HG03432 (cell line): ENCODE measurements at regions not wholly inside any gene's neighbourhood (a gene's known extent, or its start where the extent isn't known, plus 50 kb on each side); places are given as distances from the start of the nearest gene placed in this dataset.

ENCODE experiments used
- ATAC-seq: cut with Tn5 transposase; IDR thresholded peaks from one replicate; pipeline ENCODE4 v1.9.1; 2021; ENCODE audit warnings: mild to moderate bottlenecking, moderate library complexity; ENCODE audit not compliant: unreplicated experiment

DNA sequence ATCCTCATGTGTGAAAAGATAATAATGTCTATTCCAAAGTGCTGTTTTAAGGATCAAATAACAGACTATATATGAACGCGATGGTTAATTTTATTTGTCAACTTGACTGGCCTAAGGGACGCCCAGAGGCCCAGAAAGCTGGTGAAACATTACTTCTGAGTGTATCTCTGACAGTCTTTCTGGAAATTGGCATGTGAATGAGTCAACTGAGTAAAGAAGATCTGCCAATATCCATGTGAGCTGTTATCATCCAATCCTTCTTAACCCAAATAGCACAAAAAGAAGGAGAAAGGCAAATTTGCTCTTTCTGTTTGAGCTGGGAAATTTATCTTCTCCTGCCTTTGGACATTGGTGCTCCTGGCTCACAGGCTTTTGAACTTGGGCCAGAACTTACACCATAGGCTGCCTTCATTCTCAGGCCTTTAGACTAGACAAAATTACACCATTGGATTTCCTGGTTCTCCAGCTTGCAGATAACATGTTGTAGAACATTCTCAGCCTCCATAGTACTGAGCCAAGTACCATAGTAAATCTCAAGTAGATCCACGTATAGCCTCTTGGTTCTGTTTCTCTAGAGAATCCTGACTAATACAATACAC, 114.7 kb upstream of the DOCK10 start:
- ATAC-seq, result no peak

DNA sequence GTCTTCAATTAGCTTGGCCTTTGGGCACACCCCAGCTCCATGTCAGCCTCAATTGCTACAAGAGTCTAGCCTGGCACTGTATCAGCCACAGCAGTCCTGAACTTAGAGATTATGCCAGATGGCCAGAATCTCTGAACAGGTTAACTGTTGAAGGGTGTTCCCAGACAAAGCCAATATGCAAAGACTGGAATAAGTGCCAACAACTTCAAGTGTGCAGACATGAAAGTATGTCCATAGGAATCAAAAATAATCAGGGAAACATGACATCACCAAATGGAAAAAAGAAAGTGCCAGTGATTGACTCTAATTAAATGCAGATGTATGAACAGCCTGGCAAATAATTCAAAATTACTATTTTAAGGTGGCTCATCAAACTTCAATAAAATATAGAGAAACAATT, 98.5 kb upstream of the DOCK10 start:
- ATAC-seq, result no peak

DNA sequence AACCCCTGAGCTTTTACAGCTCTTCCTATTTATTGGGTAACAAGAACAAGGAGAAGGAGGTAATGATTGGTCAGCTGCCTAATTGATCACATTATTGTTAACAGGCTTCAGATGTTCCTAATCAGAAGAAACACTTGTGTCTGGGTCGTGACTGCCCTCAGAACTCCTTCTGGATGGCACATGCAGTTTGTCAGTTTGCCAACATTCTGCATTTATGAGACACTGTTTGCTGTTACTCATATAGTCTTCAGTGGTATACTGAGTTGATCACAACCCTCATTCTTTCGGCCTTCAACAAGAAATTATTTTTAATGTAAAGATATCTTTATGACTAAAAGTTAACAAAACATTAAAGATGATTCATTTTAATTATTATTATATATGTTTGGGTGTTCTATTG, 95.7 kb upstream of the DOCK10 start:
- no peak for ATAC-seq

DNA sequence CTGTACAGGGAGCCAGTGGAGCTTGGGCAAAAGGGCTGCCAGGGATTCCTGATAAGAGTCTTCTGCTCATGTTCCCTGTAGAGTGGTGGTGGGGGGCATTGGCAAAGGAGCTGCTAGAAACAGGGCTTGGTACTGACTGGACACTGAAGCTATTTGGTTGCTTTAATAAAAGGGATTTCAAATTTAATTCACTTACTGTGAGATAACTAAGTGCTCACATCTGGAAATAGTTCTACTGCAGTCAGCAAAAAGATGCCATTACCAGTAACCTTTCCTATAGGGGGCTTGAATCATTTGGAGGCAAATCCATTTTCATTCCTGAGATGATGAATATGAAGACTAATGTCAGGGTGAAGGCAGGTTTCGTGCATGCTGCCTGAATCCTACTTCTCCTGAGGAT, 94.3 kb upstream of the DOCK10 start:
- no peak for ATAC-seq

DNA sequence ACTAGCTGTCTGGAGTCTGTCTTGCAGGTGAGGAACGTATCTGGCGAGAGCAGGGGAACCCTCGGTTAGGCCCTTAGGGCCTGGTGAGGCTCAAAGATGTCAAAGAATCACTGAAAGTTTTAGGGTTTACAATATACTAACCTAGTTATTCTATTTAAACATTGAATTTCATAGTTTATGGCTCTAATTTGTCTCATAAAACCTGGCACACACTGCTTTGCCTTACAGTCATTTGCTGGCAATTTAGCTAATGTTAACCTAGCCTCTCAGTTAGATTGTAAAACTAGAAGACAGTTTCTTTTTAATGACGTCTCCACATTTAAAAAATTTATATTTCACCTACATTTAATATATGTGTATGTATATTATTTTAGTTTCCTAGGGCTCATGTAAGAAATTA, 89.6 kb upstream of the DOCK10 start:
- no peak for ATAC-seq

DNA sequence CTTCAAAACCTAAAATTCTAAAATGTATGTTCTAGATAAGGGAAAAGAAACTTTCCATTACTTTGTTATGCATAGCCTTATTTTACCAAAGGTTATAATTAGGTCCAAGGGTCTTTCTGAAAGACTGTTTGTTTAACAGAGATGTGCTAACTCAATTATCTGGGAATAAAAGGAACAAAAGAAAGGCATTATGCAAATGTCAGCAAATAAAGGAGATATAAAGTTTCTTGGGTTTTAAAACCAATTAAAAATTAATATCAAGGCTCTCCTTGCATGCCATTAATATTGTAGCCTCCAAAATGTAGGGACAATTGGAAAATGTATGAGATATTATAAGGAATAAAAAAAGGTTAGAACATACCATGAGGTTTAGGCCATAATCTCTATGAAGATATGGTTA, 87.8 kb upstream of the DOCK10 start:
- ATAC-seq, result no peak

DNA sequence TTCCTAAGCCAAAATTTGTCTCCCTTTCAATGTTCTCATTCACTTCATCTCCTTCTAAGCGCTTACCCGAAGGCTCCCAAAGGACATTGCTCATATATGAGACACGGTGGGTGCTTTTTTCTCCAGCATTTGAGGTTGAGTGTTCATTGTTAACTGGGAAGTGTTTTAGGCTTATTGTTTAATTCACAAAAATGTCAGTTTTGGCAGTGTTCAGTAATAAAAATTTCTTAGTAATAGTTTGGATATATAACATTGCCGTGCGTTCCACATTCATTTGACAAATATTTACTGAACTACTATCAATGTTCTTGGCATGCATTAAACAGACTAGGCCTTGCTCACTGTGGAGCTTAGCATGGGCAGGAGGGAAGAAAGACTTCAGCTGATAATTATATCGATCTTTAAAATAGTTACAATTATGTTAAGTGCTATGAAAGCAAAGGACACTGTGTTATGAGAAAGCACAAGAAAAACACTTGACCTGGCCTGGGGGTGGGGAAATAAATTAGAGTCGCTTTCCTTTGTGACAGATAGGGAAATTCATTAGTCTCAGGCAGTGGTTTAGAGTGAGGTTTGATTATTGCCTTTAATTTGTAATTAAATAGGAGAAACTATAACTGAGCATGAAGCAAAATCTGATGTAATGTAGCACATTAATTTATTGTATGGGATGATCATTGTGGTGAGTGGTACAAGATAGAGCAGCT, 82.2 kb upstream of the DOCK10 start:
- no peak for ATAC-seq

DNA sequence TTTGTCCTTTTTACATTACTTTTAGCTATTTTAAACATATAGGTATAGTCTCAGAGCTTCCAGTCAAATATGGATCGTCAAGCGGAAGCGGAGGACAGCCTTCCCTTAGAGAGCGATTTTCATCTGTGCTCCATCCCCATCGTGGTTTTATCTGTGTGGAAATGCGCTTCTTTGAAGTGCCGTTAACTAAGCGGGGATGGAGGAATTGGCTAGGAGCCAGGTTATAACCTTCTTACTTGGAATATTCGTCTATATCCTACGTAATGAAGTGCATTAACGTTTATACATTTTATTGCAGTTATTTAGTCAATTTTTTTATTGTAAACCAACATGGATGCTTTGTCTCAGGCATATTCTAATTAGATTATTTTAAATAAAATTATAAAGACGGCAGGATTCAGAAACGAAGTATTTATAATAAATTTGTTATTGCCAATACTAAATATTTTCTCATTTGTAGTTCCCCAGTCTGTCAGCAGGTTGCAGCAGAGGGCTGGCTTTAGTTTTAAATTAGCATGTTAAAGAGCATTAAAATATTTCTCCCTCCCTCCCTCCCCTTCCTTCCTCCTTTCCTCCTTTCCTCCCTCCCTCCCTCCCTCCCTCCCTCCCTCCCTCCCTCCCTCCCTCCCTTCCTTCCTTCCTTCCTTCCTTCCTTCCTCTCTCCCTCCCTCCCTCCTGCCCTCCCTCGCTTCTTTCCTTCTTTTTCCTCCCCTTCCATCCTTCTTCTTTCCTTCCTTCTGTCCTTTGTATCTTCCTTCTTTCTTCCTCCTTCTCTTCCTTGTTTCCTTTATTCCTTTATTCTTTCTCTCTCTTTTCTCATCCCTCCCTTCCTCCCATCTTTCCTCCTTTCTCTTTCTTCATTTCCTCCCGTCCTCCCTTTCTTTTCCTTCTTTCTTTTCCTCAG, 80.6 kb upstream of the DOCK10 start:
- ATAC-seq, result no peak

DNA sequence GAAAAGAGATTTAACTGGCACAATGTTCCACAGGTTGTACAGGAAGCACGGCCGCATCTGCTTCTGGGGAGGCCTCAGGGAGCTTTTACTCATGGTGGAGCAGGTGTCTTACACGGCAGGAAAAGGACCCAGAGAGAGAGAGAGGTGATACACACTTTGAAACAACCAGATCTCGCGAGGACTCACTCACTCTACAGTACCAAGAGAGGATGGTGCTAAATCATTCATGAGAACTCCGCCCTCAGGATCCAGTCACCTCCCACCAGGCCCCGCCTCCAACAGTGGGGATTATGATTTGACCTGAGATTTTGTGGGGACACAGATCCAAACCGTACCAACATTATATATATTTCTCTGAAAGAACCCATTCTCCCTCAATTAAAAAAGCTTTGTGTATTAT, 79.7 kb upstream of the DOCK10 start:
- no peak for ATAC-seq

DNA sequence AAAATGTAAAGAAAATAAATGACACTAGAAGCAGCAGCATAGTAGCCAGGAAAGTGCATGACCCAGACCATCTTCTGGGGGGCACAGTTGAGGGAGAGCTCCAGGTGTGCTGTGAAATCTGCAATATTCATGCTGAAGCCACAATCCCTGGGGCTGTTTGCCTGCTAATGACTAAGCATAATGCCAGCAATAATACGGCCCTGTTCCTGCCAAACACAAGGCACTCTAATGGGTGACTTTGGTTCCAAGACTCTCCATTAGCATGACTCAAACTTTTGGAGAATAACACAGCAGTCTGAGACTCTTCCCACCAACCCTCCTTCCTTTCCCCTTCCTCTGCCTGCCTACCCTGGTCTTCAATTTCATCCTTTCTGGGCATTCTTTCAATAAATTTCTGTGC, 77.9 kb upstream of the DOCK10 start:
- no peak for ATAC-seq

DNA sequence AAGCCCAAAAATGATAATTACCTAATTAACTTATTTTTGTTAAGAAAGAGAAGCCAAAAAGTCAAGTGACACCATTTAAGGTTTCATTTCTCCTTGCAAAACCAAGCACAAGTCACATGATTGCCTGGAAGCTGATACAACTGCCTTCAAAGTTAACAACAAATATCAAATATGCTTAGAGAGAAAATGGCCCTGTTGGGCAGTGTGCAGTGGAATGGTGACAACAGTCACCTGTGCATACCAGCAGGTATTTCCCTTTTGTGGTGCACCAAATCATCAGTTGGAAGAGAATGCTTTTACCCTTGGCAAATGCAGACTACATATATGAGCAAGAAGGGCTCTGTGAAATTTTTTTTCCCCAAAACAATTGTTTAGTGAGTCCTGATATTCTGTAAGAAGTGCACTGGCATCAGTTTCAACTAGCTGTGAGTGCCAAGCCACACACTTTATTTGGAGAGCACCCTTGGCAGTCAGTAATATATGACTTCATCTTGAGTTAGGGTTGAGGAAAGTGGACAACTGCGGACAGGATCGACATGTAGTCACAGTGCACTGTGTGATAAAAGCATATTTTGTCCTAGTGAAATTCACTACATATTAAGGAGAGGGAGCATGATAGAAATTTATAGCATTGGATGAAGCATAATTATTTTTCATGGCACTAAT, 74.9 kb upstream of the DOCK10 start:
- no peak for ATAC-seq

DNA sequence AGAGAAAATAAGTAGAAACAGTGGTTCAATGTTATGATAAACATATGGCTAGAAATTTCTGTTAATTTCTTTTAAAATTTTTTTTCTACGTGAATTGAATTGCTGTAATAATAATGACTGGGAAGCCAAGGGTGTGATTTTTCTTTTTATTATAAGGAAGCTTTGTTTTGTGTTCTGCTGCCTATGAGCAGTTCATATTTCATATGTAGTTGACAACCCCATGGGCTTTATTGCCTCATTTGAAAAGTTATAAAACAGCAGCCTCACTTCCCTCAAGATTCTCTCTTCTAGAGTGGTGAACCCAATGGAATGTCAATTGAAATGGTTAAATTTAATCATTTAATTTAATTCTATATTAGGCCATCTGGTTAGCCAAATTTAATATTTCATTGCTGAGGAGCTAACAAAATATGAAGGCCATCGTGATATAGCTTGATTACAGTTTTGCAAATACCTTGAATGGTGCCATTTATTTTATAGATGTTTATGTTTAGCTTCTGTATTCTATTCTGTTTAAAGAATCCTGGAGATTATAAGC, 72.6 kb upstream of the DOCK10 start:
- ATAC-seq, result no peak

DNA sequence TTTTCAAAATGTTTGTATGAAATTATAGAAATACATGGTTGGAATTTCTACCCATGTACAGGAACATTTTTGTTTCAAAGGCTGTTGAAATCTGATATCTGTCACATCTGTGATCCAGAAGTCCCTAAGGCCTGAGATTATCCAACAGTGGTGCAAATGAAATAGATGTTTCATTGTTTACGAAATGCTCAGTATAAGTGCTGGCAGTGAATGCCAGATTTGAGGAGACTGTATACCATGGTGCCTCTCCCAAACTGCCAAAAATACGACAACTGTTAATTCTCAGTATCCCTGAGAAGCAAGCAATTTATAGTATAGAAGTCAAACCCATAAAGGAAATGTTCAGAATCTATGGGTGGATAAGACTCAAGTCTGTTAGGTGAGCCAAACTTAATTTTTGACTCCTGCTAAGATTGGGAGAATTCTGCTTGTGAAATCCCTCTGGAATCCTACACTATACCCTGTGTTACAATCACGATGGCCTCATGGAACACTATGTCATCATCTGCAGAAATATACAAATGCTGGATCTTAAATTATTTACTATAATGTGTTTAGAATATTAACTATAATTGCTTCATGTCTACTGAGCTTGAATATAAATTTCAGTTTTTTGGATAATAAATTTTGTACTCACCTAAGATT, 71.2 kb upstream of the DOCK10 start:
- ATAC-seq, result no peak

DNA sequence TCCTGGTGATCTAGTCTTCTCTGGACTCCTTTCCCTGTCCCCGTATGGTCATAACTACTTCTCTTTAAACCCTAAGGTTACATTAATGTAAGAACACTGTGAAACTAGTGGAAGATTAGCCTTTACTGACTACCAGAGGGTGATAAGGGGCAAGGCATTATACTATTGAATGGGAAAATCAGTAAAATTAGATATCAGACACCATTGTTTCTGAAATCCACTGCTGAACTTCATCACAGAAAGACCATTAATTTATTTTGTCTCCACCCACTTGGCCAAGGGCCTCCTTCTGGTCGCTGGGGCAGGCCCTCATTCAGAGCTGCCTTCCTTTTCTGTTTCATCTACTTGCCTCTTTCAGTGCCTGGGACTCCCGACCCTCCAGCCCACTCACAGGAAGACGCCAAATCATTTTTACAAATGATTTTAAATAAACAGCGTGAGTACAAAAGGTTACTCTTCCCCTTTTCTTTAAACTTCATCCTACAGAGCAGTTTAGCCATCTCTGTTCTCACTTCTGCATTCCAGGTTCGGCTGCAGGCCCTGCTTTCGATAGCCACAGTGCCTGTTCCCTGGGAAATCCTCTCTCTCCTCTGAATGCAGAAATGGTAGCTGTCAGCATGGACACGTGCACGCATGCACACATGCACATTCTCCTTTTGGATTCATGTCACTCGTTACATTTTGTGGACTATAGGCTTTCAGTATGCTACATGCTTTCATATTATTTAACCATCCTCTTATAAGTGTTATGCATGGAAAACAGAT, 70.3 kb upstream of the DOCK10 start:
- peak; percentile 69 for ATAC-seq

DNA sequence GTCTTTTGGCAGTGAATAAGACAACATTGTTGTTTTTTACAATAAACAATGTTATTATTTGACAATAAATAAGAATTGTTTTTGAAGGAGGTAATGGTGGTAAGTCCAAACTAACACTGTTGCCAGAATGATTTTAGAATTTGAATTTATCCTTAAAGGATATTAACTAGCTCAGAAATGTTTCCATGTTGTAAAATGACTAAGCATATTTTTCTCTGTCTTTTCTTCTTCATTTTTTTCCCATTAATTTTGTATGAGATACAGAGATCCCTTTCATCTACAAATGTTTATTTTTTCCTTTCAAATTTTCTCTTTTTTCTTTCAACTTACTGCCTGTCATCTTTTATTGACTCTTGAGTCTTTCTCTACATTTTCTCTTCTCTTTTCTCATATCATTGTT, 66.5 kb upstream of the DOCK10 start:
- ATAC-seq, result no peak

DNA sequence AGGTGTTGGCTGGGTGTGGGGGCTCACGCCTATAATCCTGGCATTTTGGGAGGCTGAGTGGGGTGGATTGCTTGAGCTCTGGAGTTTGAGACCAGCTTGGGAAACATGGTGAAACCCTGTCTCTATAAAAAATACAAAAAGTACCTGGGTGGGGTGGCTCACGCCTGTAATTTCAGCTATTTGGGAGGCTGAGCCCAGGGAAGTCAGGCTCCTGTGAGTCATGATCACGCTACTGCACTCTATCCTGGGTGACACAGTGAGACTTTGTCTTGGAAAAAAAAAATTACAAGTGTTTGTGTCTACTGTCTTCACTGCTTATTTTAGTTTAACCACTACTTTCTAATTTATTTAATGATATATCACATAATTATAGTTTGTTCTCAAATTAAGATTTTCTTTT, 62.7 kb upstream of the DOCK10 start:
- ATAC-seq, result no peak

DNA sequence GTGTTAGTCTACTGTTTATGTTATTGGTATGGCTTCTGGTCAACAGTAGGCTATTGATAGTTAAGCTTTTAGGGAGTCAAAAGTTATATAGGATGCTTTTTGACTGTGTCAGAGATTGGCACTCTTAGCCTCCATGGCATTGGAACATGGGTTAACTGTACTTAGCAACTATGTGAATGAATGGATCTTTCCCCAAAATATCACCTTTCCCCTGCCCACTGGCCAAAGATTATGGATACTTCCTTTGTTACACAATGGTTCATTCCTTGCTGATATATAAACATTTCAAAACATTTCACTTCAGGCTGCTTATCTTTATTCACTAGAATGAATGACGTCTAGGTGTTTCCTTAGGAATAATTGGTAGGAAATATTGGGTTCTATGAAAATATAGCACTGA, 62.1 kb upstream of the DOCK10 start:
- no peak for ATAC-seq

DNA sequence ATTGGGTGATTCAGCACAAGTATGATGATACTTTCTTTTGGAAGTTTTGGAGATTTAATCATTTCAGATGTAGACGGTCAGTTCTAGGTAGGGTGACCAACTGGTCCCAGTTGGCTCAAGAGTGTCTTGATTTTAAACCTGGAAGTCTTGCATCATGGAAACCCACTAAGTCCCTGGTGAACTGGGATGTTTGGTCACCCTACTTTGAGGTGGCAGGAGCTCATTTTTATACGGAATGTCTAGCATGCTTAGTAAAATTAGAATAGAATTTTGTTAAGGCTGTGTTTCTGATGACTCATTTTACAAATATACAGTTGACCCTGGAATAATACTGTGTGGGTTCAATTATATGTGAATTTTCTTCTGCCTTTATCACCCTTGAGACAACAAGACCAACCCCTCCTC, 61.5 kb upstream of the DOCK10 start:
- ATAC-seq, result no peak

DNA sequence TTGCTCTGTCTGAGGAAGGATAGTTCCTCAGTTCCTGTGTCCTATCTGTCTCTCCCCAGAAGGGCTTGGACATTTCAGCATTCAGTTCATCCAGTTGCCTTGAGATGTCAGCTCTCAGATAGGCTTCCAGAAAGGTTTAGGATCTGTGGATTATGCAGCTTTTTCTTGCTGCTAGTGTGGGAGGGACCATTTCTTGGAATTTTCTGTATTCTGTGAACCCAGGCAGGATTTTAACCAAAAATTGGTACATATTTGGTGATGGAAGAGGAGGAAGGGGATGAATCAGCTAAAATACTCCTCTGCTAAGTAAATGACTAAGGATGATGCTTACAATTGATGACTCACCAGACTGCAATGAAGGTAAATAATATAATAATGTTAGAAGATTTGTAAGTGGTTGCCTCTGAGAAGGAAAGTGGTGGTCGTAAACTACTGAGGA, 58.6 kb upstream of the DOCK10 start:
- no peak for ATAC-seq

DNA sequence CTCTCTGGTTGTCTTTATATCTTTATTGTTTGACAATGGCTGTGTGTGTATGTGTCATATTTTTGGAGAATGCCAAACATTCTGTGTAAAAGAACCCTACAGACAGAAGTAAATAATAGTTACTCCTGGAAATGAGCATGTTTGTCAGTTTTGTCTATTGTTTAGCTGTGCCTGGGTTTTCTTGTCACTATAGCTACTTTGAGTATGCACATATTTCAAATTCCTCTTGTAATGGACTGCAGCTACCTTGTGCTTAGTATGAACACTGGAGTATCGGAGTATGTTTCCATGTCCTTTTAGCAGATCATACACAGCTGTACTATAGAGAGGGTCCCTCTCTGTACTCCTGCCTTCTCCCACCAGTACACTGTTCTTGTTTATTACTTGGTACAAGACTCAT, 58.0 kb upstream of the DOCK10 start:
- no peak for ATAC-seq
